ENCODE measurements at regions not wholly inside any gene's neighbourhood (a gene's known extent, or its start where the extent isn't known, plus 50 kb on each side); places are given as distances from the start of the nearest gene placed in this dataset.
A peak's percentile ranks its signal among the peaks of the same experiment; 100 is the strongest.

GRCh38 chr12:108457734-108458361, 57.2 kb upstream of the FICD start:
- no peaks in the 10 kb centered on the region for H3K36me3 ChIP-seq (ENCODE audit: control insufficient read depth, insufficient read depth, low read length)
- H3K4me2 ChIP-seq (ENCODE audit: extremely low read depth, insufficient read depth, low read length): no peak overlapping the region
- no peaks in the 10 kb centered on the region for H3K4me1 ChIP-seq (ENCODE audit: control insufficient read depth, extremely low read depth, insufficient read depth, low read length)
- no peak overlapping the region for H3K9ac ChIP-seq (ENCODE audit: insufficient read depth, low read length)
- H4K20me1 ChIP-seq (ENCODE audit: control insufficient read depth, extremely low read depth, insufficient read depth, low read length): no peaks in the 10 kb centered on the region
- H3K9me3 ChIP-seq (ENCODE audit: control insufficient read depth, insufficient read depth, low read depth, low read length): no peaks in the 10 kb centered on the region
- no peak for TF ChIP-seq EZH2 (IDR thresholded peaks at IDR 0.05; ENCODE audit: low read length, missing control alignments)
- TF ChIP-seq, protein P1, sequence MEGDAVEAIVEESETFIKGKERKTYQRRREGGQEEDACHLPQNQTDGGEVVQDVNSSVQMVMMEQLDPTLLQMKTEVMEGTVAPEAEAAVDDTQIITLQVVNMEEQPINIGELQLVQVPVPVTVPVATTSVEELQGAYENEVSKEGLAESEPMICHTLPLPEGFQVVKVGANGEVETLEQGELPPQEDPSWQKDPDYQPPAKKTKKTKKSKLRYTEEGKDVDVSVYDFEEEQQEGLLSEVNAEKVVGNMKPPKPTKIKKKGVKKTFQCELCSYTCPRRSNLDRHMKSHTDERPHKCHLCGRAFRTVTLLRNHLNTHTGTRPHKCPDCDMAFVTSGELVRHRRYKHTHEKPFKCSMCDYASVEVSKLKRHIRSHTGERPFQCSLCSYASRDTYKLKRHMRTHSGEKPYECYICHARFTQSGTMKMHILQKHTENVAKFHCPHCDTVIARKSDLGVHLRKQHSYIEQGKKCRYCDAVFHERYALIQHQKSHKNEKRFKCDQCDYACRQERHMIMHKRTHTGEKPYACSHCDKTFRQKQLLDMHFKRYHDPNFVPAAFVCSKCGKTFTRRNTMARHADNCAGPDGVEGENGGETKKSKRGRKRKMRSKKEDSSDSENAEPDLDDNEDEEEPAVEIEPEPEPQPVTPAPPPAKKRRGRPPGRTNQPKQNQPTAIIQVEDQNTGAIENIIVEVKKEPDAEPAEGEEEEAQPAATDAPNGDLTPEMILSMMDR (conservative IDR thresholded peaks at IDR 0.05 in 1 of 2, IDR thresholded peaks at IDR 0.05 in 1 of 2; ENCODE audit: low read depth in 1 of 2, low read length in 2 of 2): no peak
- H3K79me2 ChIP-seq (ENCODE audit: control insufficient read depth, insufficient read depth, low read length): no peaks in the 10 kb centered on the region
- no peak overlapping the region for H3K27ac ChIP-seq (ENCODE audit: insufficient read depth, low read length)
- no peaks in the 10 kb centered on the region for H3K27me3 ChIP-seq (ENCODE audit: control insufficient read depth, insufficient read depth, low read length)
- no peak overlapping the region for H3K4me3 ChIP-seq (replicated peaks in 1 of 4; ENCODE audit: control extremely low read depth in 1 of 4, insufficient read depth in 1 of 4, low read depth in 3 of 4, low read length in 4 of 4)
- no peak for DNase-seq (ENCODE audit: low read depth in 2 of 2)
- H2AFZ ChIP-seq (ENCODE audit: low read length): no peak overlapping the region

DNA sequence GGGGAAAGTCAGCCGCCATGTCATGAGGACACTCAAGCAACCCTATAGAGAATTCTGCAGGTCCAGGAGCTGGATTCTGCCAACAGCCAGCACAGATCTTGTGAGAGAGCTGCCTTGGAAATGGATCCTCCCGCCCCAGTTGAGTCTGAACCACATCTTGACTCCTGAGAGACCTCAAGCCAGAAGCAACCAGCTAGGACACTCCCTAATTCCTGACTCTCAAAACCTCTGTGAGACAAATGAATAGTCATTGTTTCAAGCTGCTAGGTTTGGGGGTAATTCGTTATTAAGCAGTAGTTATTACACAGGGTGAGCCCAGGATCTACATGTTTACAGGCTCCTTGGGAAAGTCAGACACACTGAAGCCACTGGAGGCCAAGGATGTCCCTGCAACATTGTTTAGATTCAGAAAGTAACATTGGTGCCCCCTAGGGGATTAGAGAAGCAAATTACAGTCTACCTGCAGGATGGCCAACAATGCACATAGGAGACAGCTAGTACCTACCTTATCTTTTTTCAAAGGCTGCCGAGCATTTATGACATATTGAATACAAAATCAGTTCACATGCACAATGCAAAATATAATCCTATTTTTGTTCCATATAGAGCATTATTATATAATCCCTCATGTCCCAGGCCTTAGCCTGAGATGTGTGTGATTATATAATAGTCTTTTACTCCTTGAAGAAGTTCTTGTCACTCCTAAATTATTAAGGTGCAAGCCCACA, 57.9 kb upstream of the FICD start:
- H3K27me3 ChIP-seq (ENCODE audit: control insufficient read depth, insufficient read depth, low read length): no peaks in the 10 kb centered on the region
- H3K9me3 ChIP-seq (ENCODE audit: control insufficient read depth, insufficient read depth, low read depth, low read length): no peaks in the 10 kb centered on the region
- no peaks in the 10 kb centered on the region for H4K20me1 ChIP-seq (ENCODE audit: control insufficient read depth, extremely low read depth, insufficient read depth, low read length)
- H3K36me3 ChIP-seq (ENCODE audit: control insufficient read depth, insufficient read depth, low read length): no peaks in the 10 kb centered on the region
- DNase-seq (ENCODE audit: low read depth in 2 of 2): peak; percentile 26 to 36
- no peaks in the 10 kb centered on the region for H3K4me1 ChIP-seq (ENCODE audit: control insufficient read depth, extremely low read depth, insufficient read depth, low read length)
- no peaks in the 10 kb centered on the region for H3K79me2 ChIP-seq (ENCODE audit: control insufficient read depth, insufficient read depth, low read length)
- H3K9ac ChIP-seq (ENCODE audit: insufficient read depth, low read length): no peak overlapping the region
- TF ChIP-seq, protein P1 (conservative IDR thresholded peaks at IDR 0.05 in 1 of 2, IDR thresholded peaks at IDR 0.05 in 1 of 2; ENCODE audit: low read depth in 1 of 2, low read length in 2 of 2): peak; percentile 54 to 60
- no peak for TF ChIP-seq EZH2 (IDR thresholded peaks at IDR 0.05; ENCODE audit: low read length, missing control alignments)
- H2AFZ ChIP-seq (ENCODE audit: low read length): no peak overlapping the region
- H3K27ac ChIP-seq (ENCODE audit: insufficient read depth, low read length): no peak overlapping the region
- H3K4me2 ChIP-seq (ENCODE audit: extremely low read depth, insufficient read depth, low read length): no peak overlapping the region
- H3K4me3 ChIP-seq (replicated peaks in 1 of 4; ENCODE audit: control extremely low read depth in 1 of 4, insufficient read depth in 1 of 4, low read depth in 3 of 4, low read length in 4 of 4): no peak overlapping the region

- Histone ChIP-seq H3K9ac (ENCODE audit: insufficient read depth, low read length) (no peak overlapping the region), H2AFZ (ENCODE audit: low read length) (no peak overlapping the region), H3K4me1 (ENCODE audit: control insufficient read depth, extremely low read depth, insufficient read depth, low read length) (no peaks in the 10 kb centered on the region), H3K27ac (ENCODE audit: insufficient read depth, low read length) (no peak overlapping the region), H4K20me1 (ENCODE audit: control insufficient read depth, extremely low read depth, insufficient read depth, low read length) (no peaks in the 10 kb centered on the region), H3K9me3 (ENCODE audit: control insufficient read depth, insufficient read depth, low read depth, low read length) (no peaks in the 10 kb centered on the region), H3K4me2 (ENCODE audit: extremely low read depth, insufficient read depth, low read length) (no peak overlapping the region), H3K36me3 (ENCODE audit: control insufficient read depth, insufficient read depth, low read length) (no peaks in the 10 kb centered on the region), H3K79me2 (ENCODE audit: control insufficient read depth, insufficient read depth, low read length) (no peaks in the 10 kb centered on the region), H3K4me3 (replicated peaks in 1 of 4; ENCODE audit: control extremely low read depth in 1 of 4, insufficient read depth in 1 of 4, low read depth in 3 of 4, low read length in 4 of 4) (no peak overlapping the region), H3K27me3 (ENCODE audit: control insufficient read depth, insufficient read depth, low read length) (no peaks in the 10 kb centered on the region)
- TF ChIP-seq, protein P1 (conservative IDR thresholded peaks at IDR 0.05 in 1 of 2, IDR thresholded peaks at IDR 0.05 in 1 of 2; ENCODE audit: low read depth in 1 of 2, low read length in 2 of 2): no peak
- no peak for TF ChIP-seq EZH2 (IDR thresholded peaks at IDR 0.05; ENCODE audit: low read length, missing control alignments)
- DNase-seq (ENCODE audit: low read depth in 2 of 2): no peak
These were observed 59.4 kb upstream of the FICD start for GRCh38 chr12:108455706-108456105.
